KBM-7 (cell line): ENCODE measurements at regions not wholly inside any gene's neighbourhood (a gene's known extent, or its start where the extent isn't known, plus 50 kb on each side); places are given as distances from the start of the nearest gene placed in this dataset.

Source experiments
- DNase-seq: peaks from one replicate; pipeline ENCODE4 v3.0.0-alpha.2; 2015
- in situ Hi-C: fragments of 300-500 bp; cut with MboI; formaldehyde crosslinking; loops from 2 replicates; pipeline ENCODE4 v1.14.3; 2020; ENCODE audit warnings: low sequenced_read_pairs, low pct_unique_long_range_greater_than_20kb, mixed read lengths

DNA sequence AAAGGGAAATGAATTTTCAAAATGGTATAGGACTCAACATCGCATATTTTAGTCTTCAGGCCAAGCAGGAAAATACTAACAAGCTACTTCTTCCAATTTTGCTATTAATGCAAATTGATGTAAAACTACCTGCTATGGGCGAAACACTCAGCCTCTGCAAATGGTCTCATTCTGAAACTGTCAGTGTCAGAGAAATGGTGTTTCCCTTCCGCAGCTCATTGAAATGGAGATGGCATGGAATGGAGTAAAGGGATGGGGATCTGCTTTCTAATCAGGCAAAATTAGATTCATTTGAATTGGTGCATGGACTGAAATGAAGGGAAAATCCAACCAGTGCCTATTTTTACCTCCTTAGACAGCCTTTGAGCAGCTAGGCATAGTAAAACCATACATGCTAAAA is 80.4 kb upstream of the EEA1 start:
- DNase-seq: no peak
- in situ Hi-C loops: loop anchor here (25.0 kb wide), 1 partner anchor 378 kb away; the partner anchor contains the start of gene NUDT4

DNA sequence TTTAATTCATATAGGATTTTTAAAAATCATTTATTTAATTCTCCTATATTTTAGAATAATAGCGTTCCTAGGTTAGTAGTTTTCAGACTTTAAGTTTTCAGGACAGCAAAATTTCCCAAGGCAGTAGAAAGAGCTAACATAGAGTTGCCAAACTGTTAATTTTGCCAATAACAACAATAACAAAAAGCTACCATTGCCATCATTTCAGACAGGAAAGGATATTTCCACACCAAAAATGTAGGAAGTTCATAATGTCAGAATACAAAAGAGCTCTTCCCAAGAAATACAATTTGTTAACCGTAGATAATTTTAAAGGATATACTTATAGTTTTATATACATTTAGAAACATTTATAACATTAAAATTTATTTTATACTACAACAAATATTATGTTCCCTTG is 81.4 kb upstream of the EEA1 start:
- in situ Hi-C loops: loop anchor here (25.0 kb wide), 1 partner anchor 377 kb away; the partner anchor contains the start of gene NUDT4
- no peak for DNase-seq

DNA sequence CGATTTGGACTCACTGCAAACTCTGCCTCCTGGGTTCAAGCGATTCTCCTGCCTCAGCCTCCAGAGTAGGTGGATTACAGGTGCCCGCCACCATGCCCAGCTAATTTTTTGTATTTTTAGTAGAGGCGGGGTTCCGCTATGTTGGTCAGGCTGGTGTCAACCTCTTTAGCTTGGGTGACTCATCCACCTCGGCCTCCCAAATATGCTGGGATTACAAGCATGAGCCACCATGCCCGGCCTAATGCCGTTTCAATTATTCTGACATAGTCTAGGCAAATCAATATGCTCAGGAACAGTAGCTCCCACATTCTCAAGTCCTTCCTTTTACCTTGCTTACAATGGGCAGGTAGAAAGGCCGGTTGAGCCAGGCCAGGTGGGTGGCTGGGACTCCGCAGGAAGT is 82.0 kb upstream of the EEA1 start:
- in situ Hi-C loops: loop anchor here (25.0 kb wide), 1 partner anchor 376 kb away; the partner anchor contains the start of gene NUDT4
- DNase-seq: no peak

DNA sequence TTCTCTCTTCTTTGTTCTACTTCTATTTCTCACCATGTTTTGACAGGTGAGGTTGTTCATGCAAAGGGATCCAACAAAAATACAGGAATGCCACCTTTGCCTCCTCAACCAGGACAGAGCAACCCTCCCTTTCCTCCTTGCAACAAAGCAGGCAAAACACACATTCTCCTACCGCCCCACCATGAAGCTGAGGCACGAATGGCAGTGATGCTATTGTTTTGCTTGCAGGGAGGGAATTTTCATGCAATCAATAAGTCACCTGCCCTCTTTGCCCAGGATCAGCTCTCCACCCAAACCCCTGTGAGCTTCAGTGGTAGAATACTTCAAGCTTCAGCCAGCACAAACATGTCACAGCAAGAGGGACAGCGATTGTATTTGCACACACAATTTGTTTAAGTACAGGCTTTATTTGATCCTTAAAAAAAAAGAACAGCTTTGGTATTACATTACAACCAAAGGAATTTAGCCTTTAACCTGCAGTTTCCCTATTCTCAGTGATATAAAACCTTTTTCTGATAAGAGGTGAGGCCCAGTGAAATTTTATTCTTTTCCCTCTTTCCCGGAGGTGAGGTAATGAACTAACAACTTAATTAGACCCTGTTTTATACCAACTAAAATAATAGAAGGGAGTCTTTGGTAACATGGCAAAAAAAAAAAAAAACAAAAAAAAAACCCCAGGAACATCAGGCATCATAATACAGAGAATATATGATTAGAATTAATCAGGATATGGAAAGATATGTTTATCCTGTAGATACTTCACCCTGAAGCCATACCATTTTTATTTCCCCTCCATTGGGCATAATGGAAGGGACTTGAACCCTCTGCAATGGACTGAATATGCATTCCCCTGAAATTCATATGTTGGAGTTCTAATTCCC is 87.0 kb upstream of the EEA1 start:
- in situ Hi-C loops: loop anchor here (25.0 kb wide), 1 partner anchor 371 kb away; the partner anchor contains the start of gene NUDT4
- DNase-seq: no peak

DNA sequence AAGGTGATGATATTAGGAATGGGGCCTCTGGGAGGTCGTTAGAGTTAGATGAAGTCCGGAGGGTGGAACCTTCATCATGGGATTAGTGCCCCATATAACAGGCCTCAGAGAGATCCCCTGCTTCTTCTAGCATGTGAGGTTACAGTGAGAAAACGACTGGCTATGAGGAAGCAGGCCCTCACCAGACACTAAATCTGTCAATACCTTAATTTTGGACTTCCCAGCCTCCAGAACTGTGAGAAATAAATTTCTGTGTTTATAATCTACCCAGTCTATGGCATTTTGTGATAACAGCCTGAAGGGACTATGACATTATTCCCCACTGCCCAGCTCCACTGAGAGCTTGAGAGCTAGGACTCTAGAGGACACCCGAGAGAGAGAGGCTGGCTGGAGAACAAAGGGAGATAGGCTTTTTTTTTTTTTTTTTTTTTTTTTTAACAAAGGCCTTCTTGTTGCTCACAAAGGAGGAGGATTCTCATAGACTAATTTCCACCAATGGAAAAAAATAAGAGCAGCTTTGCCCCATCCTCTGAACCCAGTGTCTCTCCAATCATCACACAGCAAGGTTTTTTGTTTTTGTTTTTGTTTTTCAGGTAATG is 87.8 kb upstream of the EEA1 start:
- DNase-seq: no peak
- in situ Hi-C loops: loop anchor here (25.0 kb wide), 1 partner anchor 370 kb away; the partner anchor contains the start of gene NUDT4

DNA sequence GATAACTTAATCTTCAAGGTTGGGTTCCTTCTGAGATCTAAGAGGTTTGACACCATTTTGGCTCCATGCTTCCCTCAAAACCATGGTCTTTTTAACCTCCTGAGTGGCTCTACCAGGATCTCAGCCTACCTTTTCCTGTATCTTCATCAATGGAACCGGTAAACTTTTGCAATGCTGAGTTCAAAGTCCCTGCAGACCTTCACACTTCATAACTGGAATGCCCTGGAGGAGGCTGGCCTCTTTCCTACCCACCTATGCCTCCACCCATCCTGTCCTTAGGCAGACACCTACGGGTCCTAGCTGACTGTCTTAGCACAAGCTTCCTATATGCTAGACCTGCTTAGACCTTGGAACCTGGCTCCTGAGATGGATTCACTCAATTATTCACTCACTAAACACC is 89.5 kb upstream of the EEA1 start:
- DNase-seq: no peak
- in situ Hi-C loops: loop anchor here (25.0 kb wide), 1 partner anchor 369 kb away; the partner anchor contains the start of gene NUDT4

DNA sequence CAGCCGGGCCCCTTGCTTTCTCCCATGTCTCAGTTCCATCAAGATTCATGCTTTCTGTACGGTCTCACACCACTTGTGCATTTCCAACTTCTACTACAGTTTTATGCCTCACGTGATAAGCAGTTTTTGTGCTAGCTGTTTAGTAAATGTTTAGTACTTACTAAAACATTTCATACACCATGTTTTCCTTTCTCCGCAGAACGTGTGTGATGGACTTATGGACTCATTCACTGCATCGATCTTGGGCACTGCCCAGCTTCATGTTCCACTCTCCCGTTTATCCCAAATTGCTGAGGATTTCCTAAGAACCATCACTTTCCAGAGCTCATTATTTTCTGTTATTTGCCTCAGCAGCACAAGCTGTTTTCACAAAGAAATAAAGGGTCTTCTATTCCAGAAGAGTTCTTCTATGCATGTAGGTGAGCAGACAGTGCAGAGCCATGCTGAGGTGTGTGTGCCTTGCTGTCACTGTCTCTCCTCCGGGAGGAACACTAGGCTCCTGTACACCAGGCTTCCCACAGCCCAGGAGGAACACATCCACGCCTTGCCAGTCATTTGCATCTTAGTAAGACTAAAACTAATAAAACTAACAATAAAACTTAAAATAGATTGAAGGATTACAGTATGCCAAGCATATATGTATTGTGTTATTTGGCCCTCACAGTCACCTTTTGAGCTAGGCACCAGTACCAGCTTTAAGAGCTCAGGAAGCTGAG is 90.3 kb upstream of the EEA1 start:
- in situ Hi-C loops: loop anchor here (25.0 kb wide), 1 partner anchor 368 kb away; the partner anchor contains the start of gene NUDT4
- no peak for DNase-seq

DNA sequence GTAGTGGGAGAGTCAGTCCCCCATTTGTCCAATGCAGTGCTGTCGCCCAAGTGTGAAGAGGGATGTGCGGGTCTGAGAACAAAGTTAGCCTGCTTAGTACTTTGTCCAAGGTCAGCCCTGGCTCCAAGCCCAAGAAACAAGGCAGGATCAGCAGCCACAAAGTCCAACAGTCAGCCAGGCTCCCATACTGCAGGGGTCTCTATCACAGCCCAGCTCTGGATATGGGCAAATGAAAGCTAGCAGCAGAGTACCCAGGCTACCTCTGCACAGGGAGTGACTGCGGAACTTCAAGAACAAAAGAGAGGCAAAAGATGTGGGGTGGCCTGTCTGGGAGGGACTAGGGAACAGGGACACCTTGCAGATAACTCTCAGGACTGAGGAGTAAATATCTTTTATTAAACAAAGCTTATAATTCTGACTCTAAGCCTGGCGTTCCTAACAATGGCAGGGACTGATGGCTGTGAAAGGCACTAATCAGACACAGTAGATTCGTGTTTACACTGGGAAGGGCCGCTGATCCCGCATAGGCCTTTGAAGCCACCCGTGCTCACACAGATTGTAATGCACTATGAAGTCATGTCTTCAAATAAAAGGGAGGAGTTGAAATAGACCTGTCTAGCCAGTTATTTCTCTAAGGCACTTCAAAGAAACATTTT is 91.0 kb upstream of the EEA1 start:
- in situ Hi-C loops: loop anchor here (25.0 kb wide), 1 partner anchor 367 kb away; the partner anchor contains the start of gene NUDT4
- no peak for DNase-seq

DNA sequence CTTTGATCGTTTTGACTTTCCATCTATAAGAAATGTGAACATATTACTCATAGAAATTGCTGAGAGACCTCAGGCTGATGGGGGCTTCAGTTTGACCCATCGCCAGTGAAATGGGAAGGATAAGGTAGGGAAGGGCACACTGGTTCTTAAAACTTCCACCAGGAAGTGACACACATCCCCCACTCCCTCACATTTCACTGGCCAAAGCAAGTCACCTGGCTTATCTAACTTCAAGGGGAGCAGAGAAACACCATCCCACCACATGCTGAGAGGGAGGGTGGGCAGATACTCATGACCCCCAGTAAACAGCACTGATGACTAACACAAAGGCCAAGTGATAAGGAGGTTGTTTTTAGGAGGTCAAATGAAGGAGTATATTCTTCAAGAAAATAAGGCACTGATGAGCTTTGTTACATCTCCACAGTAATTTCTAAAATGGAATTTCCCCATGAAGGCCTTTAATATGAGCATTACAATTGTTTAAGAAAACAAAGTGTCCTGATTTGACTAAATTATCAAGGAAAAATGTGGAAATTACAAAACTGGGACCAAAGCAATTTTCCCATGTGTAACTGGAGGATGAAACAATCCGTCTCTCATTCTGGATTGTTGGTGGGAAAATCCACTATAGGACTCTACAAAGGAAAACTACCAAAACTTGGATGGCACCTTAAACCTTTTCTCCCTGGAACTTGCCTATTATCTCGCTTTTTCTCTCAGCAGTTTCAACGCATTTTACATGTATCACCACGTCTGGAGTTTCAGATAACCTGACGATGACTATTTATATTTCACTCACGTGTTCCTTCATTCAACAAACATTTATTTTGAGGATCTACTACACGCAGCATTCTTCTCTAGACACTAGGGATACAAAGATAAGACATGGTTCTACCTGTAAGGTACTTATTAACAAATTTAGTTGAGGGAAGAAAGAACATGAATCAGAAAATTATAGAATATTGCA is 91.8 kb upstream of the EEA1 start:
- no peak for DNase-seq
- in situ Hi-C loops: loop anchor here (25.0 kb wide), 1 partner anchor 366 kb away; the partner anchor contains the start of gene NUDT4

DNA sequence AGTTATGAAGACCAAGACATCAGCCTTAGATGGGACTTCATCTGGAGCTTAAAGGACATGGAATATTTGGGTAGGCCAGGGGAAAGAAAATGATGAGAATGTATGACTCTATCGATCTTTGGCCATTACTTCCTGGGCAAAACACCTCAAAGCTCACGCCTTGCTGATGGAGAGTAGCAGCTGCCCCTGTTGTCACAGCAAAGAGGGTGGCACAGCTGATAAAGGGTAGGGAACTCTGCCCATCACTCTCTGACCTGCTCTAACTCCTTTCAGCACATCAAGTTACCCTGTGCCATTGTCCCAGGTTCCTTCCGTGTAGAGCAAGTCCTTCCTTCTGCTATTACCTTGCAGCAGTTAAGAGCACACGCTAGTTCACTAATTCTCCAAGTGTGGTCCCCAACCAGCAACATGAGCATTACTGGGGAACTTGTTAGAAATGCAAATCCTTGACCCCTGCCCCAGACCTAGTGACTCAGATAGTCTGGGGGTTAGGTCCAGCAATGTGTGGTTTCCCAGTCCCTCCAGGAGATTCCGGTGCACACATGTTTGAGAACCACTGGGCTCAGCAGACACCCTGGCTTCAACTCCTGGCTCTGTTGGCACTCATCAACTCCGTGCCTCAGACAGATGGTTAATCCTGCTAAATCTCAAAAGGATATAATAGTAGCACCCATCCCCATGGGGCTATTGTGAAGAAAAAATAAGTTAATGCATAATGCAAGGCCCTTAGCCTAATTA is 93.7 kb upstream of the EEA1 start:
- in situ Hi-C loops: loop anchor here (25.0 kb wide), 1 partner anchor 365 kb away; the partner anchor contains the start of gene NUDT4
- no peak for DNase-seq

DNA sequence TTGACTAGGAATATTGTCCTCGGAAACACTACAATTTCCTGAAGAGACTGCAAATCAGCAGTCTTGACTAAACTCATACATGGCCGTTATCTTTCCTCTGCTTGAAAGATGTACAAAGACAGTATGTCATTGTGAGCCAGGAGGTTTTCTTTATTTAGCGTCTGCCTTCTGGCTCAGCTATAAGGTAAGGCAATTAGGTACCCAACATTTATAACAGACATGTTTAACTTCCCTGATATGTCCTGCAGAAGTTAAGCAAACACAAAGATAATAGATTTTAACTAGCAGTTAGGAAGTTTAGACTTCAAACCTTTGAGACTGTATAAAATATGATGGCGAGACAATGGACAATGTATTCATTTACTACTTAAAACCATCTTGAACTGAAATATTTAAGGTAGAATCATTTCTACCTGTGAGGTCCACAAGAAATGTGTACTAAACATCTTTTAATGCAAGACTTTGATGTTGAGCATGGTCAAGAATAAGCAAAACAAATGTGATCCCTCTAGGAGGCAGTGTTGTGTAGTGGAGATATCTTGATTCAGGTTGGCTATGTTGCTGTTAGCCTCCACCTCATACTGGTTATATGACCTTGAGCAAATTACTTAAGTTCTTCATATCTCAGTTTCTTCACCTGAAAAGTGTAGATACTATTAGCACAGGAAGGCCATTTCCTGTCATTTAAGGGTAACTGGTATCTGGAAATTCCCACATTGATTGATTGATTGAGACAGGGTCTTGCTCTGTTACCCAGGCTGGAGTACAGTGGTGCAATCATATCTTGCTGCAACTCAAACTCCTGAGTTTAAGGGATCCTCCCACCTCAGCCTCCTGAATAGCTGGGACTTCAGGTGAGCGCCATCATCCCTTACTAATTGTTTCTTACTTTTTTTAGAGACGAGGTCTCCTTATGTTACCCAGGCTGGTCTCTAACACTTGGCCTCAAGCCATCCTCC is 96.3 kb upstream of the EEA1 start:
- in situ Hi-C loops: no loop called here
- peak; percentile 60 for DNase-seq

DNA sequence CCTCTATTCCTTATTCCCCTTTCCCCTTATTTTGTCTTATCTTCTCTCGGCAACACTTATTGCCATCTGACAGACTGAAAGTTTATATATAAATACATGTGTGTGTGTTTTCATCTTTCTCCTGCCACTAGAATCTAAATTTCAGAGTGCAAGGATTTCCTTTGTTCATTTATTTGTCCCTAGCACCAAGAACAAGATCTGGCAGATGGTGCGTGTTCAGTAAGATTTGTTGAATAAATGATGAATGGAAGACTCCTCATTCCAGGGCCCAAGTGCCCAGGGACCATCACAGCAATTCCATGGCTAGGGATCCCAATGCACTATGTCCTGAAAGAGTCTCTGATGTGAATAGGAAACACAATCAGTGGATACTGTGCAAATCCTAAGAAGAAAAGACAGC is 97.9 kb upstream of the EEA1 start:
- in situ Hi-C loops: no loop called here
- DNase-seq: no peak

DNA sequence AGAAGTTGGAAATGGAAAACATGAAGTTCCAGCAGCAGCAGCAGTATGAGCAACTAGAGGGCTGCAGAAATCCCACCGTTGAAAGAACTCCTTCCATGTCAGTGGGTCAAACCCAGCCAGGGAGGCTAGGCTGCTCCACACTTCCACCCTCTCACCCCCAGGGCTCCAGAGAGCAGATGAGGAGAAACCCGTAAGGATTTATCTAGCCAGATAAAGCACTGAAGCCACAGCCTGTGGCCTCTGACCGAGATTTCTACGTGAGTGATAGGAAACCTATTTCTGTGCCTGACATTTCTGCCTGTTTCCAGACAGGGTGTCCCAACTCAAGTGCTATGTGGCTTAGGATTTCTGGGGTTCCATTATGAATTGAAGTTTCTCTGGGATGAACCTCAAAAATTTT is 100.0 kb upstream of the EEA1 start:
- no peak for DNase-seq
- in situ Hi-C loops: no loop called here

DNA sequence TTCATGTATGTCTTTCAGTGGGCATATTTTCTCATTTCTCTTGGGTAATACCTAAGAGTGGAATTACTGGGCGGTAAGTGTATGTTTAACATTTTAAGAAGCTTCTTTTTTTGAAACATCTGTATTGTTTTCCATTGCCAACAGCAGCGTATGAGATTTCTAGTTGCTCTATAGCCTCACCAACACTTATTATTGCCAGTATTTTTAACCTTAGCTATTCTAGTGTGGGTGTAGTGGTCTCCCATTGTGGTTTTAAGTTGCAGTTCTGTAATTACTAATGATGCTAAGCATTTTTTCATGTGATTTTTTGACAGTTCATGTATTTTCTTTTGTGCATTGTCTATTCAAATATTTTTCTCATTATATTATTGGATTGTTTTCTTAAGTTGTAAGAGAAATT is 101.9 kb upstream of the EEA1 start:
- in situ Hi-C loops: no loop called here
- DNase-seq: no peak

DNA sequence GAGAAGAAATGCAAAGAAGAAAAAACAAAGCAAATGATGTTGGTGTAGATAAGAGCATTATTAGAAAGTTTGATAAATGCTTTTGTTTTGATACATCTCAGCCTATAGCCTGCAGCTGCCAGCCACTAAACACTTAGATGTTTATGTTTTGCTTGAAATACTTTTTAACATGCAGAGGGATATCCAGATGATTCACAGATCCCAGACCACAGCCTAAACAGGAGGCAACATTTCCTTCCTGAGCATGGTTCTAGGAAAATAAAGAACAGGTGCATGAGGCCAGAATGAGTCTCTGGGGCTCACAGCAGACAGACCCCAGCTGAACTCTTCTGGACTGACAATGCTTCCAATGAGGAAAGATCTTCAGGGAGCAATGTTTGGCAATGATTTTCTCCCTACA is 103.7 kb upstream of the EEA1 start:
- in situ Hi-C loops: no loop called here
- DNase-seq: no peak

DNA sequence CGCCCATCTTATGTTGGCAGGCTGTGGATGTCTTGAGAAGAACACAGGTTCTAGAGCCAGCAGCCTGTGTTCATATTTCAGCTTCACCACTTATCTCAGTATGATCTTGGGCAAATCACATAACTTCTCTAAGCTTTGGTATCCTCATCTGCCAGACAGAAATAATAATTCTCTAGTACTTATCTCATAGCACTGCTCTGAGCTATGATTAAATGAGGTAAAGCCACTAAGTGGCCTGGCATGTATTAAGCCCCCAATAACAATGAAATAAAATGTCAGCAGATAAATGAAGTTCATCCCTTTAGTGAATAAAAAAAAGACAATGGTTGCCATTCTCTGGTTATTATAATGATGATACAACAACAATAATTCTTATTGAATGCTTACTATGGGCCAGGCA is 104.9 kb upstream of the EEA1 start:
- no peak for DNase-seq
- in situ Hi-C loops: no loop called here
